CD14-positive monocyte (primary cell): ENCODE measurements at regions not wholly inside any gene's neighbourhood (a gene's known extent, or its start where the extent isn't known, plus 50 kb on each side); places are given as distances from the start of the nearest gene placed in this dataset.
"Not testable (repeated sequence)": the region's sequence is repeated elsewhere in the genome, so short reads cannot be mapped to it uniquely, and the experiment has no call there.

Experiments
- DNase-seq, 3 donors: peaks; one replicate each; pipeline ENCODE4 v3.0.0-alpha.2; 2011 to 2022
- H2AFZ ChIP-seq: 2 replicates; pipeline ENCODE4 v1.6.0; 2012; ENCODE audit warnings: mild to moderate bottlenecking, low read depth, low read length, inconsistent platforms; ENCODE audit not compliant: insufficient read depth, poor library complexity, severe bottlenecking
- H3K27ac ChIP-seq, 2 donors: 1 replicate in 1 of 2; 2 replicates in 1 of 2; pipeline ENCODE4 v1.5.1; 2012 to 2013; ENCODE audit warnings: low read length in 2 of 2, control low read depth in 1 of 2, inconsistent platforms in 1 of 2, low read depth in 1 of 2, mild to moderate bottlenecking in 1 of 2
- H3K27me3 ChIP-seq, 2 donors: one replicate each; pipeline versions ENCODE4 v1.6.0 to v1.6.1; 2011 to 2013; ENCODE audit warnings: low read length in 2 of 2; ENCODE audit not compliant: control insufficient read depth in 2 of 2, insufficient read depth in 2 of 2
- H3K36me3 ChIP-seq, 2 donors: replicated peaks in 1 of 2; 1 replicate in 1 of 2; 2 replicates in 1 of 2; pipeline versions ENCODE4 v1.5.1 to v1.6.1; 2012 to 2013; ENCODE audit warnings: low read length in 2 of 2, control low read depth in 1 of 2, inconsistent platforms in 1 of 2, mild to moderate bottlenecking in 1 of 2; ENCODE audit not compliant: insufficient read depth in 2 of 2, control insufficient read depth in 1 of 2
- H3K4me1 ChIP-seq, 2 donors: 1 replicate in 1 of 2; 2 replicates in 1 of 2; pipeline versions ENCODE4 v1.5.1 to v1.6.1; 2012 to 2013; ENCODE audit warnings: low read length in 2 of 2, control low read depth in 1 of 2, inconsistent platforms in 1 of 2, mild to moderate bottlenecking in 1 of 2, moderate library complexity in 1 of 2; ENCODE audit not compliant: insufficient read depth in 2 of 2, control insufficient read depth in 1 of 2
- H3K4me2 ChIP-seq: replicated peaks from 2 replicates; pipeline ENCODE3; 2012; ENCODE audit warnings: low read length, moderate library complexity, mild to moderate bottlenecking; ENCODE audit not compliant: poor library complexity, severe bottlenecking; ENCODE audit errors: extremely low read depth
- H3K4me3 ChIP-seq, 3 experiments: fragments of 200-600 bp in 1 of 3; sonication (generic) in 1 of 3; replicated peaks in 1 of 3; 1 replicate in 2 of 3; 2 replicates in 1 of 3; pipeline ENCODE4 v1.5.1; 2011 to 2013; ENCODE audit warnings: low read length in 3 of 3, mild to moderate bottlenecking in 3 of 3, control low read depth in 2 of 3, low read depth in 2 of 3, inconsistent platforms in 1 of 3, moderate library complexity in 1 of 3
- H3K79me2 ChIP-seq: 2 replicates; pipeline ENCODE4 v1.6.0; 2012; ENCODE audit warnings: mild to moderate bottlenecking, control low read depth, inconsistent platforms, low read length, moderate library complexity; ENCODE audit not compliant: insufficient read depth
- H3K9ac ChIP-seq: 2 replicates; pipeline ENCODE4 v1.6.0; 2017; ENCODE audit warnings: low read length, mild to moderate bottlenecking; ENCODE audit not compliant: insufficient read depth, poor library complexity, severe bottlenecking
- H3K9me3 ChIP-seq, 2 donors: replicated peaks in 1 of 2; 1 replicate in 1 of 2; 2 replicates in 1 of 2; pipeline versions ENCODE4 v1.5.1 to v1.6.1; 2012 to 2013; ENCODE audit warnings: low read length in 2 of 2, control low read depth in 1 of 2; ENCODE audit not compliant: control insufficient read depth in 1 of 2, insufficient read depth in 1 of 2
- H4K20me1 ChIP-seq: 2 replicates; pipeline ENCODE4 v1.6.0; 2012; ENCODE audit warnings: mild to moderate bottlenecking, low read length, control low read depth, moderate library complexity; ENCODE audit not compliant: insufficient read depth
- H3K27ac Mint-ChIP-seq, 7 donors: one replicate each; pipeline ENCODE4 v1.8.0; 2020; ENCODE audit warnings: mild to moderate bottlenecking in 7 of 7, mixed read lengths in 7 of 7, moderate library complexity in 6 of 7, inconsistent platforms in 2 of 7
- H3K27me3 Mint-ChIP-seq, 3 donors: one replicate each; pipeline ENCODE4 v1.8.0; 2021 to 2022; ENCODE audit warnings: low read depth in 3 of 3, mild to moderate bottlenecking in 3 of 3, mixed read lengths in 3 of 3, moderate library complexity in 3 of 3, inconsistent platforms in 1 of 3
- H3K36me3 Mint-ChIP-seq, 2 donors: one replicate each; pipeline ENCODE4 v1.8.0; 2020; ENCODE audit warnings: mixed read lengths in 2 of 2, inconsistent platforms in 1 of 2, mild to moderate bottlenecking in 1 of 2
- H3K4me1 Mint-ChIP-seq: one replicate; pipeline ENCODE4 v1.8.0; 2020; ENCODE audit warnings: mild to moderate bottlenecking, mixed read lengths
- H3K4me3 Mint-ChIP-seq, 2 donors: one replicate each; pipeline ENCODE4 v1.8.0; 2020; ENCODE audit warnings: mild to moderate bottlenecking in 2 of 2, mixed read lengths in 2 of 2, moderate library complexity in 1 of 2
- H3K9me3 Mint-ChIP-seq, 7 donors: one replicate each; pipeline ENCODE4 v1.8.0; 2020 to 2022; ENCODE audit warnings: mixed read lengths in 7 of 7, mild to moderate bottlenecking in 6 of 7, moderate library complexity in 6 of 7, inconsistent platforms in 2 of 7
- WGBS: methylation state at CpG from one replicate; pipeline ENCODE4 v1.1.5; 2013; ENCODE audit warnings: missing lambda C conversion rate; ENCODE audit not compliant: insufficient coverage; 5-methylcytosine and 5-hydroxymethylcytosine counted together
- intact Hi-C, 2 donors: fragments of 100-400 bp; cut with micrococcal nuclease; formaldehyde crosslinking; loops; one replicate each; pipeline versions ENCODE4 v1.15.0 to v1.15.1; 2023

DNA sequence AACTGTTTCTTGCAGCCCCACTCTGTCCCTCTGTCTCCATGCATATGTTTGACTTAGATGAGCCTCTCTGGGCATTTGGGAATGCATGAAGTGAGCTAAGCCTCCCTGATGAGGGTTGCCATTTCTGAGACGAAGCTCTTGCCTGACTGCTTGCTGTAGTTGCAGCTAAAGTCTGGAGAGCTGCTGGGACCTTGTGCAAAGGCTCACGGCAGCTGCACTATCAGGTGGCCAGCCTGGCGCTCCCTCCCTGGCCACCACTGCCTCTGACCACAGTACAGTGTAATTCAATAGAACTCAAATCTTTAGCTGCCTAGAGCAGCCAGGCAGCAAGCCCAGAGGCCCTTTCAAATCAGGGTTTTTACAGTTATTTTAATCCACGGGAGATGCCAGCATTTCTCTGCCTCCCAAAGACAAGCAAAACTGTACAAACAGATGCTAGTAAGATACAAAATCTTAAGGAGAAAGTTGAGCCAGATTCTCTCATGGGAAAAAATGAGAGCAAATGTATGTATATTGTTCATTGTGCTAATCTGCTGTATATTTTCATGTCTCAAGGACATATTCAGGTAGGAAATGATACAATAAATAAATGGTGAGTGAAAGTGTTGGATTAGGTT, 1522.5 kb downstream of the KHDRBS2 start:
- intact Hi-C loops, H3K27me3 Mint-ChIP-seq, H2AFZ ChIP-seq, H3K9ac ChIP-seq, H3K36me3 Mint-ChIP-seq, H3K36me3 ChIP-seq, DNase-seq, H4K20me1 ChIP-seq, H3K27ac Mint-ChIP-seq, H3K4me2 ChIP-seq, H3K4me3 Mint-ChIP-seq, H3K27ac ChIP-seq, H3K4me1 ChIP-seq, H3K27me3 ChIP-seq, H3K4me1 Mint-ChIP-seq, H3K4me3 ChIP-seq, H3K79me2 ChIP-seq, H3K9me3 ChIP-seq: not testable (repeated sequence)
- H3K9me3 Mint-ChIP-seq, result peaks cover 2 to 17% (median 5%) of the 10 kb centered on the region in 7 donors
- WGBS, result no CpG with 5 or more reads among the region's 4 CpGs

DNA sequence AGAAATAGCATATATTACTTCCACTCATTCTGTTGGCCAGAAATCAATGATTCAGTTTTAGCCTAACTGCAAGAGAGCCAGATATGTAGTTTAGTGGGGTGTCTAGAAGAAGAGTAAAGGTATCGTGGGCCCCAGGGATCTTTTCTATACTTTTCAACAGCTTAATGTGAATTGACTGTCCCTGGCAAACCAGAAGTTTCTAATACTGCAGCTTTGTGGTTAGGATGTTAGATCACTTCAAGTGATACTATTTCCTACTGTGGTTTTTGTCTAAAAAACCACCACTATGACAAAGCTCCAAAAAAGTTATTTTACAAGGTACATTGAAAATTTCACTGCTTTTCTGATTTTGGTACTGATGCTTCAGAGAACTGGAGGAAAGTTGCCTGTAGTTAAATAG, 1525.1 kb downstream of the KHDRBS2 start:
- H3K4me3 ChIP-seq, H3K36me3 ChIP-seq, H3K4me1 ChIP-seq, H3K4me3 Mint-ChIP-seq, H3K4me2 ChIP-seq, H3K27ac ChIP-seq, H3K27ac Mint-ChIP-seq, H3K9ac ChIP-seq, H3K27me3 ChIP-seq, H4K20me1 ChIP-seq, H3K27me3 Mint-ChIP-seq, H3K36me3 Mint-ChIP-seq, H3K4me1 Mint-ChIP-seq, H3K79me2 ChIP-seq, DNase-seq, H2AFZ ChIP-seq, intact Hi-C loops, H3K9me3 ChIP-seq: not testable (repeated sequence)
- H3K9me3 Mint-ChIP-seq, result peaks cover 2 to 18% (median 9%) of the 10 kb centered on the region in 7 donors
- WGBS, result no CpG with 5 or more reads among the region's 1 CpG

DNA sequence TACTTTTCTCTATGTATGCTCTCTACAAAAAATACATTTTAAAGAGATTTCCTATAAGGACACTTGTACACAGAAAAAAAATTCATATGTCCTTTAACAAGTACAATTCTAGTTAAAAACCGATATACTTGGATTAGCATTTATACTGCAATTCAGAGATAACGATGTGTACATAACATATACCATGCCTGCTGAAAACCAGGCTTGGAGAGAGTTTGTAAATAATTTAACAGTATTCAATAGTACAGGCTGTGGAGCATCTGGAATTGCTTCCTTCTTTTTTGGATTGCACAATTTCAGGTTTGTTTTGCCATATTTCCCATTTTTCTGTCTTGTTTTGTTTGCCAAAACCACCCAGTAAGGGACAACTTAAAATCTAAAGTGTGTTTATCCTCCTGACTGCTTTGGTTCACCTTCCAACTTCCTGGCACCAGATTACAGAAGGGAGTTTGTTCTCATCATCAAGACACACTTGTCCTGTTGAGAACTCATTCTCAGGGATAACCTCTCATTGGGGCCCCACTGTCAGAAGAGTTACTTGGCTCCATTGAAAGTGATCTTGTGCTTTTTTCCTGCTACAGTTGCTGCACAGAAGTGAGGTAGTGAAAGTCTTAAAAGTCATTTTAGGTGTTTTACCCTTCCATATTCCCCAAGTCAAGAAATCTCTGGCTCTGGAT, 1526.7 kb downstream of the KHDRBS2 start:
- DNase-seq, intact Hi-C loops, H3K9ac ChIP-seq, H3K79me2 ChIP-seq, H3K4me3 ChIP-seq, H3K4me1 Mint-ChIP-seq, H3K4me2 ChIP-seq, H2AFZ ChIP-seq, H3K36me3 Mint-ChIP-seq, H3K4me1 ChIP-seq, H3K36me3 ChIP-seq, H4K20me1 ChIP-seq, H3K4me3 Mint-ChIP-seq, H3K27me3 Mint-ChIP-seq, H3K27ac Mint-ChIP-seq, H3K27ac ChIP-seq, H3K27me3 ChIP-seq: not testable (repeated sequence)
- H3K9me3 ChIP-seq, result peaks cover 12% of the 10 kb centered on the region in 2 donors
- H3K9me3 Mint-ChIP-seq, result peaks cover 2 to 15% (median 12%) of the 10 kb centered on the region in 7 donors
- WGBS, result no CpG with 5 or more reads among the region's 2 CpGs

DNA sequence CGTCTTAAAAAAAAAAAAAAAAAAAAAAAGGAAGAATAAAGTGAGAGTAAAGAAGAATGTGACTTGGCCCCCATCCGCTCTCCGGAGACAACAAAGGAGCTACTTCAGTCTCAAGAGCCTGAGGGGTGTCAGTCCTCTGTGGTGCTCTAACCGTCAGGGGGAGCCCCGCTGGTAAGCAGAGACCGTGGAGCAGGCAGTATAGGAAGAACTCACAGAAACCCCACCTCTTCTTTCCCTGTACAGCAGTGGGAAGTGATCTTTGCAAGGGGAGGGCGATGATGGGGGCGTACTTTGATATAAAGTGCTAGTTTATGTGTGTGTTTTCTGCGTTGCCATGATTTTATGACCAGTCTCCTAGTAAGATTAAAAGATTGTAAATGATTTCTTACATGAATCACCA, 1527.3 kb downstream of the KHDRBS2 start:
- H4K20me1 ChIP-seq, H3K4me3 Mint-ChIP-seq, H3K36me3 Mint-ChIP-seq, H3K27me3 ChIP-seq, H3K79me2 ChIP-seq, H3K4me1 ChIP-seq, H3K9ac ChIP-seq, H3K27me3 Mint-ChIP-seq, intact Hi-C loops, H3K27ac ChIP-seq, H3K4me2 ChIP-seq, DNase-seq, H3K36me3 ChIP-seq, H3K4me3 ChIP-seq, H3K4me1 Mint-ChIP-seq, H2AFZ ChIP-seq: not testable (repeated sequence)
- H3K9me3 ChIP-seq, result peaks cover 12% of the 10 kb centered on the region in 2 donors
- peak overlapping the region in 1 of 7 donors; percentile 36 for H3K27ac Mint-ChIP-seq
- 100% methylated on average over 1 of the region's 9 CpGs for WGBS
- peaks cover 2 to 15% (median 11%) of the 10 kb centered on the region in 7 donors for H3K9me3 Mint-ChIP-seq
